ENCODE measurements at regions not wholly inside any gene's neighbourhood (a gene's known extent, or its start where the extent isn't known, plus 50 kb on each side); places are given as distances from the start of the nearest gene placed in this dataset.

DNA sequence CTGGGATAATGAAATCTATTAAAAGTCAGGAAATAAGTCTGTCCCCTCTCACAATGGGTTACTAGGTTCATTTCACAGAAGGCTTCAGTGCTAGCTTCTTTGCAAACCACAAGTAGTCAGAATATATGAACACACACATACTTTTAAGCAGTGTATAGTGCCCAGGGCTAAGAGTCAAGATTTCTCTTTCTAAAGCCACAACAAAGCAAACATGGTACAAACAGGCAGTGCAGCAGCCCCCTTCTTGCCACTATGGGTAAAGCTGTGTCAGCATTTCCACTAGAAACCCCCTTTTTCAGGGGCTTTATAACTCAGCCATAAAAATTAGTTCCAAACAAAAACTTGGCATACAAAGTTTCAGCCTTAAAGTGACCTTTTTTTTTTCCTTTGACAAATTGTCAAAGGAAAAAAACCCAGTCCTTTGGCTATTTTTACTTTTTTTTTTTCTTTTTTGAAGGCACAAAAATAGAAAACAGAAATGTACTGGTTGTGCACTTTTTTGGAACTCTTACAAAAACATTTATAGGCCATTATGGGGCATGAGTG lies 315.4 kb downstream of the LMO4 start:
- Histone ChIP-seq H3K9me3 (ENCODE audit: control insufficient read depth, low read length) (no peaks in the 10 kb centered on the region), H3K36me3 (ENCODE audit: control insufficient read depth in 1 of 2, insufficient read depth in 2 of 2, low read length in 1 of 2) (no peaks in the 10 kb centered on the region), H3K27ac (ENCODE audit: low read depth in 1 of 2, low read length in 2 of 2) (peak overlapping the region; percentile 17 to 67), H3K27me3 (ENCODE audit: control insufficient read depth in 1 of 2, insufficient read depth in 2 of 2, low read length in 1 of 2) (no peaks in the 10 kb centered on the region), H3K4me3 (ENCODE audit: low read length in 2 of 2) (no peak overlapping the region), H3K4me1 (ENCODE audit: control insufficient read depth in 1 of 2, insufficient read depth in 2 of 2, low read length in 2 of 2) (peaks cover 0 to 3% of the 10 kb centered on the region in 2 donors)
- intact Hi-C loops (cut with DNase I), result no loop called here
- DNase-seq, result no peak
- peak; percentile 33 for ATAC-seq (ENCODE audit: low FRiP score)

DNA sequence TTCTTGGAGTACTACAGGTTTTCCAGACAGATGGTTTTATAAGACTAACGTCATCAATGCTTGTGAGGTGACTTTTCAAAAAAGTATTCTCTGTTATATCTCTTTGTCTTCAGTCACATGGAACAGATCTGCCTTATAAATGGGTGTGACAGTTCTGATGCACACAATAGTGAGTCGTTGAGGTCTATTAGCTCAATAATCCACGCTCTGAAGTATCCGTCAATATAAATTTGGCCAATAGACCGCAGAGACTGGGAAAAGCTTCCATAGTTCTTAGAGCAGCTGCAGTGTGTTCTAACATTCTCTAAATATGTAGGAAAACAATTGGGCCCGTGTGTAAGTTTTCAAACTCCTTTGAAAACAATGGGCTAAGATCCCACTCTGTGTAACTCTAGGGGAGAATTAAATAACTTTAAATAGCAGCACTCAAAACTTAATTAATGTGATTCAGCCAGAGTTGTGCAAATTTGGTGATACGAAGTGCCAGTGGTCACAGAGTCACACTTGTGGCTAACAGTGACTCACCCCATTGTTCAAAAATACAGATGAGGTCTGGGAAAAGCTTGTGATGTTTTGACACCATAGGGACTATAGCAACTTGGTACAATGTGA lies 316.0 kb downstream of the LMO4 start:
- intact Hi-C loops (cut with DNase I), result no loop called here
- Histone ChIP-seq H3K4me1 (ENCODE audit: control insufficient read depth in 1 of 2, insufficient read depth in 2 of 2, low read length in 2 of 2) (peaks cover 0 to 3% of the 10 kb centered on the region in 2 donors), H3K27ac (ENCODE audit: low read depth in 1 of 2, low read length in 2 of 2) (peak overlapping the region in 1 of 2 donors; percentile 40)

DNA sequence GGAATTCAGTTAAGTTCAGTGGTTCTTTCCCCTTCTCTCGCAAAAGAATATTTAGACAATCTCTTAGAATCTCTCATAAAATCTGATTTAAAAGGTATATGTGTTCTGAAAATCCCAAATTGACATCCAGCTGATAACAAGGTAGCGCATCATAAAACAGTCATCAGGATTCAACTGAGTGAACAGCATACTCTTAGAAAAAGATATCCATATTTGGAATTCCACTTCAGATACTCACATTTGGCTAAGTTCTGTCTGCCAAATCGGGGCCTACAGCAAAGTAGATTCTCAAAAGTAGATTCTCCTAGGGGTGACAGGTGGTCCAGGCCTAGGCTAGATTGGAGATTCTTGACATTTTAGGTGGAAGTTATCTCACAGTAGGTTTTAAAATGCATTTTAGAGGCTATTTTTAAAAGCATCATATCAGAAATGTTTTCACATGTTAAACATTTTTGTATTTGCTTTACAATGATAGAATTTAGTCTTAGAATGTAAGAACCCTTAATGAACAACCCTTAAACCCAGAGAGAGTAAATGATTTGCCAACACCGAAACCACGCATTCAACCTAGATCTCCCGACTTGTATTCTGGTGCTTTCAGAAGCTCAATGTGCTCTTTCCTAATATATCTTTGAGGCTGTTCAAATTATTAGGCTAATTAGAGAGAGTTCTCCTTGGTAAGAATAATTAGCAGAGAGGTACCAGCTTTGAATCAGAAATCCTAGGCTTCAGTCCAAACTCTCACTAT lies 318.9 kb downstream of the LMO4 start:
- DNase-seq (no peak), ATAC-seq (ENCODE audit: low FRiP score) (no peak)
- peaks cover 0 to 3% of the 10 kb centered on the region in 2 donors for H3K4me1 ChIP-seq (ENCODE audit: control insufficient read depth in 1 of 2, insufficient read depth in 2 of 2, low read length in 2 of 2)
- no peak overlapping the region for H3K27ac ChIP-seq (ENCODE audit: low read depth in 1 of 2, low read length in 2 of 2)
- no peaks in the 10 kb centered on the region for H3K27me3 ChIP-seq (ENCODE audit: control insufficient read depth in 1 of 2, insufficient read depth in 2 of 2, low read length in 1 of 2)
- intact Hi-C loops (cut with DNase I), result no loop called here
- WGBS, 2 donors, result 96 to 97% methylated on average over 6 of the region's 6 CpGs
- no peaks in the 10 kb centered on the region for H3K36me3 ChIP-seq (ENCODE audit: control insufficient read depth in 1 of 2, insufficient read depth in 2 of 2, low read length in 1 of 2)
- H3K4me3 ChIP-seq (ENCODE audit: low read length in 2 of 2), result no peak overlapping the region
- no peaks in the 10 kb centered on the region for H3K9me3 ChIP-seq (ENCODE audit: control insufficient read depth, low read length)

More for the DNA sequence above, 316.0 kb downstream of the LMO4 start:
- 34 to 39% methylated on average over 7 of the region's 7 CpGs for WGBS, 2 donors
- no peak for ATAC-seq (ENCODE audit: low FRiP score)
- no peak overlapping the region for H3K4me3 ChIP-seq (ENCODE audit: low read length in 2 of 2)
- H3K27me3 ChIP-seq (ENCODE audit: control insufficient read depth in 1 of 2, insufficient read depth in 2 of 2, low read length in 1 of 2), result no peaks in the 10 kb centered on the region
- no peak for DNase-seq
- H3K9me3 ChIP-seq (ENCODE audit: control insufficient read depth, low read length), result no peaks in the 10 kb centered on the region
- H3K36me3 ChIP-seq (ENCODE audit: control insufficient read depth in 1 of 2, insufficient read depth in 2 of 2, low read length in 1 of 2), result no peaks in the 10 kb centered on the region

DNA sequence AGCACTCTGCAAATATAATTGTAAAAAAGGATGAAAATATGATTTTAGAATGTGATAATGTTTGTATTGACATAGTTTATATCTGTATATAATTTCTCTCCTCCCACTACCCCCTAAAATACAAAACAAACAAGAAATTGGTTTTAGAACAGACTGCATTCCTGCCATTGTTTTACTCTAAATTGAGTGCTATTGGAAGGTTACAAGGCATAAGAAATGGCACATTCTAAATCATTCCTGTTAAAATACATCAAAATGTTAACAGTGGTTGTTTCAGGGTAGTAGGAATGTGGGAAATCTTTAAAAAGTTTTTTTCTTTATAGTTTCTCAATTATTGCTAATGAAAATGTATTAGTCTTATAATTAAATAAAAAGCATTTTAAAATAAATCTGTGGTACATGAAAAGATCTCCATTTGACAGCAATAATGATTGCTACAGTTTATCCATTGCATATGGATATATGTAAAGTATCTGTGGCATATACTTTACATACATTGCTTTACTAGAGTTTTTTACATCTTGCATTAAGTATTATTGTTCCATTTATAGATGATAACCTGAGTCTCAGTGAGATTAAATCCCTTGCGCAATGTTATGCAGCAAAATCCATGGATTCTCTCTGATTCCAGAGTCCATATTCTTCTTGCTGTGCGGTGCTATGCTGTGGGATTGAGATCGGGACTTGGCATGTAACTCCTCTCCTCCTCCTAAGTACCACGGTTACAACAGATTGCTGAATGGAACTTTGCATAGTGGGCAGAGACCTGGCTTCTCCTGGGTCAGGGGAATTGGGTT lies 319.8 kb downstream of the LMO4 start:
- Histone ChIP-seq H3K27ac (ENCODE audit: low read depth in 1 of 2, low read length in 2 of 2) (no peak overlapping the region), H3K4me1 (ENCODE audit: control insufficient read depth in 1 of 2, insufficient read depth in 2 of 2, low read length in 2 of 2) (peaks cover 0 to 3% of the 10 kb centered on the region in 2 donors), H3K27me3 (ENCODE audit: control insufficient read depth in 1 of 2, insufficient read depth in 2 of 2, low read length in 1 of 2) (no peaks in the 10 kb centered on the region), H3K36me3 (ENCODE audit: control insufficient read depth in 1 of 2, insufficient read depth in 2 of 2, low read length in 1 of 2) (no peaks in the 10 kb centered on the region), H3K9me3 (ENCODE audit: control insufficient read depth, low read length) (no peaks in the 10 kb centered on the region), H3K4me3 (ENCODE audit: low read length in 2 of 2) (no peak overlapping the region)
- intact Hi-C loops (cut with DNase I), result no loop called here
- ATAC-seq (ENCODE audit: low FRiP score) (no peak), DNase-seq (no peak)
- WGBS, 2 donors, result 90 to 93% methylated on average over 4 of the region's 4 CpGs

DNA sequence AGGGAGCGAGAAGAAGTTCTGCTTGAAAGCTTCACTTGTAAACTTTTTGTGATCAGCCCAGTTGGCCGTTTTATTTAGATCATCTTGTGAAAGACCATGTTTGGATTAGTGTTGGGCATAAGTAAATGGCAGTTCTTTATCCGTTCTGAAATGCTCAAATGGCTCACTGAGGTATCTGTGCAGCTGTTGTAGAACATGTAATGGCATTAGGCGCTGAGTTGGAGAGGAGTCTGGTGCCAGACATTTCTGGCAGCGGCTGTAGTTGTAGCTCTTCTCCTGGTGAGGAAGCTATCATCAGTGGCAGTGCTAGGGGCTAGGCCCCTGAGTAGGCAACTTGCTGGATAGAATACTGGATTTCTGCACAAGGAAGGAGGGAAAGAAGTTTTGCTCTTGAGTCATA lies 321.6 kb downstream of the LMO4 start:
- WGBS, 2 donors, result 90 to 92% methylated on average over 5 of the region's 5 CpGs

DNA sequence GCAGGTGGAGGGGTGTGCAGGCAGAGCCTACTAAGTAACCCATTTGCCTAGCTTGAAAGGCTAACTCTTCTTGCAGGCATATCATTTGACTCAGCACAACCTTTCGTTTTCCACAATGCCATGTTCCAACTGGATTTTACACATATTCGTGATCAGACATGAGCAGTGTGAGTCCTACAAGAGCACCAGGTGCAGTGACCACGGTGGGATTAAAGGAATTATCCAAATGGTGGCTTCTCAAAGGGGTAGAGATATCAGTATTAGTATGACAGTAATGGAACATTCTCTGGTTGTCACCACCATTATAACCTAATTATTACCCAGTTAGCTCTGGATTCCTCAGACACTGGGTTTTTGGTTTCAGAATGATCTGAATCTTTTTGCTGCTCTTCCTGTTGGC lies 323.5 kb downstream of the LMO4 start:
- no peaks in the 10 kb centered on the region for H3K4me1 ChIP-seq (ENCODE audit: control insufficient read depth in 1 of 2, insufficient read depth in 2 of 2, low read length in 2 of 2)
- intact Hi-C loops (cut with DNase I), result no loop called here
- H3K36me3 ChIP-seq (ENCODE audit: control insufficient read depth in 1 of 2, insufficient read depth in 2 of 2, low read length in 1 of 2), result no peaks in the 10 kb centered on the region
- H3K4me3 ChIP-seq (ENCODE audit: low read length in 2 of 2), result no peak overlapping the region
- H3K27me3 ChIP-seq (ENCODE audit: control insufficient read depth in 1 of 2, insufficient read depth in 2 of 2, low read length in 1 of 2), result no peaks in the 10 kb centered on the region
- ATAC-seq (ENCODE audit: low FRiP score), result no peak
- H3K9me3 ChIP-seq (ENCODE audit: control insufficient read depth, low read length), result no peaks in the 10 kb centered on the region
- WGBS, 2 donors, result 93 to 95% methylated on average over 3 of the region's 3 CpGs
- DNase-seq, result no peak
- H3K27ac ChIP-seq (ENCODE audit: low read depth in 1 of 2, low read length in 2 of 2), result no peak overlapping the region

More for the DNA sequence above, 321.6 kb downstream of the LMO4 start:
- Histone ChIP-seq H3K27ac (ENCODE audit: low read depth in 1 of 2, low read length in 2 of 2) (no peak overlapping the region), H3K4me1 (ENCODE audit: control insufficient read depth in 1 of 2, insufficient read depth in 2 of 2, low read length in 2 of 2) (no peaks in the 10 kb centered on the region), H3K4me3 (ENCODE audit: low read length in 2 of 2) (no peak overlapping the region), H3K27me3 (ENCODE audit: control insufficient read depth in 1 of 2, insufficient read depth in 2 of 2, low read length in 1 of 2) (no peaks in the 10 kb centered on the region), H3K36me3 (ENCODE audit: control insufficient read depth in 1 of 2, insufficient read depth in 2 of 2, low read length in 1 of 2) (no peaks in the 10 kb centered on the region), H3K9me3 (ENCODE audit: control insufficient read depth, low read length) (no peaks in the 10 kb centered on the region)
- ATAC-seq (ENCODE audit: low FRiP score), result no peak
- intact Hi-C loops (cut with DNase I), result no loop called here
- no peak for DNase-seq

DNA sequence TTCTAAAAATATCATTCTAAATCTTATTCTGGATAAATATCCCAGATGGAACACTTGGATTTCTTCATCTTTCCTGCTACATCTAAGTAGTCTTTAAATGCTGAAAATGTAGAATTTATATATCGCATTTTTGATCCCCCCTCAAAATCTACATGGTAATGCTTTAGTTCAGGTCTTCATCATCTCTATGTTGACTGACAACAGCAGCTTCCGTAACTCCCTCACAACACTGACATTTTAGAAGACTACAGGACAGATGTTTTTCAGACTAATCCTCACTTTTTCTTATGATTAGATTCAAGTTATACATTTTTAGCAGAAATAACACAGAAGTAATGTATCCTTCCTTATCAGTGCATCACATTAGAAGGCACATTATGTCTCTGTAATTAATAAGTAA lies 336.5 kb downstream of the LMO4 start:
- WGBS, 2 donors, result 99% methylated on average over 2 of the region's 2 CpGs

DNA sequence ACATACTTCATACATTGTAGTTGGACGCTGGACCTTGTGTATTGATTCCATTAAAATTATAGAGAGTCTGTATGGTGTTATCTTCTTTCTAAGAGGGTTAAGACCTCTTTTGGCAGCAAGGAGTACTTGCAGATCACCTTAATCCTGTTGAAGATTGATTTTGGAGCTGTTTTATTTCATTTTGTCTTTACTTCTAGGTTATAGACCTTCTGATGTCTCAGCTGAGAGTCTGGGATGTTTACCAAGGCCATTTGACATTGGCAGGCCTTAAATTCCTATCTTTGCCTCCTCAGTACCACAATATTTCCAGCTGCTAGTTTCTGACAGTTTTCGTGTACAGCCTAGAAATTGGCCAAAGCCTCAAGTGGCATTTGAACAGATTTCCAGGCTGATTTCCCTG lies 338.0 kb downstream of the LMO4 start:
- no peak for ATAC-seq (ENCODE audit: low FRiP score)
- H3K4me1 ChIP-seq (ENCODE audit: control insufficient read depth in 1 of 2, insufficient read depth in 2 of 2, low read length in 2 of 2), result no peaks in the 10 kb centered on the region
- intact Hi-C loops (cut with DNase I), result no loop called here
- H3K36me3 ChIP-seq (ENCODE audit: control insufficient read depth in 1 of 2, insufficient read depth in 2 of 2, low read length in 1 of 2), result no peaks in the 10 kb centered on the region
- DNase-seq, result no peak
- H3K27ac ChIP-seq (ENCODE audit: low read depth in 1 of 2, low read length in 2 of 2), result no peak overlapping the region
- H3K27me3 ChIP-seq (ENCODE audit: control insufficient read depth in 1 of 2, insufficient read depth in 2 of 2, low read length in 1 of 2), result no peaks in the 10 kb centered on the region
- H3K4me3 ChIP-seq (ENCODE audit: low read length in 2 of 2), result no peak overlapping the region
- WGBS, 2 donors, result 69 to 73% methylated on average over 2 of the region's 2 CpGs
- H3K9me3 ChIP-seq (ENCODE audit: control insufficient read depth, low read length), result no peaks in the 10 kb centered on the region

More for the DNA sequence above, 336.5 kb downstream of the LMO4 start:
- H3K36me3 ChIP-seq (ENCODE audit: control insufficient read depth in 1 of 2, insufficient read depth in 2 of 2, low read length in 1 of 2), result no peaks in the 10 kb centered on the region
- DNase-seq (no peak), ATAC-seq (ENCODE audit: low FRiP score) (no peak)
- intact Hi-C loops (cut with DNase I), result no loop called here
- peaks cover 0 to 2% of the 10 kb centered on the region in 2 donors for H3K27me3 ChIP-seq (ENCODE audit: control insufficient read depth in 1 of 2, insufficient read depth in 2 of 2, low read length in 1 of 2)
- H3K4me3 ChIP-seq (ENCODE audit: low read length in 2 of 2), result no peak overlapping the region
- H3K4me1 ChIP-seq (ENCODE audit: control insufficient read depth in 1 of 2, insufficient read depth in 2 of 2, low read length in 2 of 2), result no peaks in the 10 kb centered on the region
- H3K9me3 ChIP-seq (ENCODE audit: control insufficient read depth, low read length), result peaks cover 2% of the 10 kb centered on the region
- no peak overlapping the region for H3K27ac ChIP-seq (ENCODE audit: low read depth in 1 of 2, low read length in 2 of 2)

All from aorta (tissue), 5 donors.